ENCODE measurements at regions not wholly inside any gene's neighbourhood (a gene's known extent, or its start where the extent isn't known, plus 50 kb on each side); places are given as distances from the start of the nearest gene placed in this dataset.
"Not testable (repeated sequence)": the region's sequence is repeated elsewhere in the genome, so short reads cannot be mapped to it uniquely, and the experiment has no call there.

GRCh38 chr11:112620621-112621394 lies 340.4 kb upstream of the NCAM1 start:
- no peak for DNase-seq
- no peak for TF ChIP-seq GATA1 (IDR thresholded peaks at IDR 0.05; ENCODE audit: low read depth, low read length)
- no peak for TF ChIP-seq POLR2A (IDR thresholded peaks at IDR 0.05; ENCODE audit: low read length)

- no peak for DNase-seq
- TF ChIP-seq GATA1 (IDR thresholded peaks at IDR 0.05; ENCODE audit: low read depth, low read length) (no peak), POLR2A (IDR thresholded peaks at IDR 0.05; ENCODE audit: low read length) (no peak)
Observed at GRCh38 chr11:112623057-112623456, 338.2 kb upstream of the NCAM1 start.

- no peak for TF ChIP-seq GATA1 (IDR thresholded peaks at IDR 0.05; ENCODE audit: low read depth, low read length)
- no peak for TF ChIP-seq POLR2A (IDR thresholded peaks at IDR 0.05; ENCODE audit: low read length)
Observed at GRCh38 chr11:112624431-112624830, 336.8 kb upstream of the NCAM1 start.

GRCh38 chr11:112624971-112625370 lies 336.2 kb upstream of the NCAM1 start:
- not testable (repeated sequence) for DNase-seq

More at GRCh38 chr11:112624431-112624830, 336.8 kb upstream of the NCAM1 start:
- DNase-seq = no peak

- no peak for DNase-seq
- no peak for TF ChIP-seq GATA1 (IDR thresholded peaks at IDR 0.05; ENCODE audit: low read depth, low read length)
- no peak for TF ChIP-seq POLR2A (IDR thresholded peaks at IDR 0.05; ENCODE audit: low read length)
Observed at GRCh38 chr11:112625814-112626213, 335.4 kb upstream of the NCAM1 start.

GRCh38 chr11:112626731-112627130 lies 334.5 kb upstream of the NCAM1 start:
- TF ChIP-seq GATA1 (IDR thresholded peaks at IDR 0.05; ENCODE audit: low read depth, low read length) = no peak
- TF ChIP-seq POLR2A (IDR thresholded peaks at IDR 0.05; ENCODE audit: low read length) = no peak

GRCh38 chr11:112627588-112628045 lies 333.6 kb upstream of the NCAM1 start:
- DNase-seq = no peak
- TF ChIP-seq POLR2A (IDR thresholded peaks at IDR 0.05; ENCODE audit: low read length) (no peak), GATA1 (IDR thresholded peaks at IDR 0.05; ENCODE audit: low read depth, low read length) (no peak)

More at GRCh38 chr11:112626731-112627130, 334.5 kb upstream of the NCAM1 start:
- no peak for DNase-seq

- TF ChIP-seq GATA1 (IDR thresholded peaks at IDR 0.05; ENCODE audit: low read depth, low read length) (no peak), POLR2A (IDR thresholded peaks at IDR 0.05; ENCODE audit: low read length) (no peak)
- no peak for DNase-seq
Observed at GRCh38 chr11:112628676-112629075, 332.5 kb upstream of the NCAM1 start.

- no peak for DNase-seq
- TF ChIP-seq POLR2A (IDR thresholded peaks at IDR 0.05; ENCODE audit: low read length) = no peak
- TF ChIP-seq GATA1 (IDR thresholded peaks at IDR 0.05; ENCODE audit: low read depth, low read length) = no peak
Observed at GRCh38 chr11:112630496-112630895, 330.7 kb upstream of the NCAM1 start.

GRCh38 chr11:112631333-112631732 lies 329.9 kb upstream of the NCAM1 start:
- TF ChIP-seq GATA1 (IDR thresholded peaks at IDR 0.05; ENCODE audit: low read depth, low read length) (no peak), POLR2A (IDR thresholded peaks at IDR 0.05; ENCODE audit: low read length) (no peak)

GRCh38 chr11:112632866-112633505 lies 328.2 kb upstream of the NCAM1 start:
- no peak for DNase-seq

More at GRCh38 chr11:112631333-112631732, 329.9 kb upstream of the NCAM1 start:
- DNase-seq = no peak

GRCh38 chr11:112634551-112634950 lies 326.7 kb upstream of the NCAM1 start:
- no peak for DNase-seq
- TF ChIP-seq POLR2A (IDR thresholded peaks at IDR 0.05; ENCODE audit: low read length) (no peak), GATA1 (IDR thresholded peaks at IDR 0.05; ENCODE audit: low read depth, low read length) (no peak)

More at GRCh38 chr11:112632866-112633505, 328.2 kb upstream of the NCAM1 start:
- TF ChIP-seq POLR2A (IDR thresholded peaks at IDR 0.05; ENCODE audit: low read length) (no peak), GATA1 (IDR thresholded peaks at IDR 0.05; ENCODE audit: low read depth, low read length) (no peak)

GRCh38 chr11:112634995-112635737 lies 326.1 kb upstream of the NCAM1 start:
- DNase-seq = no peak

GRCh38 chr11:112637076-112637475 lies 324.1 kb upstream of the NCAM1 start:
- TF ChIP-seq GATA1 (IDR thresholded peaks at IDR 0.05; ENCODE audit: low read depth, low read length) (no peak), POLR2A (IDR thresholded peaks at IDR 0.05; ENCODE audit: low read length) (no peak)
- no peak for DNase-seq

More at GRCh38 chr11:112634995-112635737, 326.1 kb upstream of the NCAM1 start:
- TF ChIP-seq POLR2A (IDR thresholded peaks at IDR 0.05; ENCODE audit: low read length) (no peak), GATA1 (IDR thresholded peaks at IDR 0.05; ENCODE audit: low read depth, low read length) (no peak)

Data from erythroblast (primary cell).